Heart left ventricle (tissue), 16 donors: ENCODE measurements at regions not wholly inside any gene's neighbourhood (a gene's known extent, or its start where the extent isn't known, plus 50 kb on each side); places are given as distances from the start of the nearest gene placed in this dataset.
A peak's percentile ranks its signal among the peaks of the same experiment; 100 is the strongest.

ENCODE experiments used
- ATAC-seq, 4 donors: fragments of 200-7000 bp; cut with Tn5 transposase; one replicate each; pipeline ENCODE4 v1.9.1; 2020 to 2022; ENCODE audit warnings: moderate library complexity in 4 of 4, mild to moderate bottlenecking in 3 of 4, moderate number of reproducible peaks in 1 of 4
- DNase-seq, 5 donors: peaks; one replicate each; pipeline ENCODE4 v3.0.0-alpha.2; 2020
- H3K27ac ChIP-seq, 12 donors: fragments of 200-600 bp; sonication (generic) in 4 of 12; one replicate each; pipeline versions ENCODE4 v1.5.0 to v1.8.0; 2016 to 2022; ENCODE audit warnings: mild to moderate bottlenecking in 2 of 12
- H3K27me3 ChIP-seq, 9 donors: fragments of 200-600 bp; sonication (generic) in 2 of 9; one replicate each; pipeline versions ENCODE4 v1.5.1 to v1.8.0; 2016 to 2022; ENCODE audit warnings: mild to moderate bottlenecking in 3 of 9
- H3K36me3 ChIP-seq, 9 donors: fragments of 200-600 bp; sonication (generic) in 2 of 9; one replicate each; pipeline versions ENCODE4 v1.5.0 to v1.8.0; 2018 to 2022; ENCODE audit warnings: mild to moderate bottlenecking in 2 of 9
- H3K4me1 ChIP-seq, 12 donors: fragments of 200-600 bp; sonication (generic) in 4 of 12; one replicate each; pipeline versions ENCODE4 v1.5.0 to v1.8.0; 2016 to 2022; ENCODE audit warnings: mild to moderate bottlenecking in 3 of 12
- H3K4me3 ChIP-seq, 12 donors: fragments of 200-600 bp; sonication (generic) in 4 of 12; one replicate each; pipeline versions ENCODE4 v1.5.0 to v1.8.0; 2017 to 2022; ENCODE audit warnings: mild to moderate bottlenecking in 9 of 12, moderate library complexity in 4 of 12
- H3K9me3 ChIP-seq, 12 donors: fragments of 200-600 bp; sonication (generic) in 4 of 12; one replicate each; pipeline versions ENCODE4 v1.5.0 to v1.8.0; 2016 to 2022; ENCODE audit warnings: mild to moderate bottlenecking in 1 of 12
- CTCF ChIP-seq, 12 donors: fragments of 200-600 bp; sonication (generic) in 4 of 12; IDR thresholded peaks; one replicate each; pipeline versions ENCODE4 v1.5.0 to v1.8.0; 2018 to 2022; ENCODE audit warnings: antibody characterized with exemption in 12 of 12, mild to moderate bottlenecking in 5 of 12
- POLR2A ChIP-seq, 2 donors: fragments of 450-650 bp; IDR thresholded peaks; one replicate each; pipeline ENCODE4 v1.6.1; 2017; ENCODE audit warnings: antibody characterized with exemption in 2 of 2, mild to moderate bottlenecking in 2 of 2, moderate library complexity in 2 of 2
- WGBS, 4 donors: extraction: QIAGEN DNeasy Blood & Tissue Kit in 2 of 4; methylation state at CpG; one replicate each; pipeline versions ENCODE4 v1.1.5 to v1.1.7; 2013 to 2018; 5-methylcytosine and 5-hydroxymethylcytosine counted together
- intact Hi-C, 10 donors: fragments of 100-400 bp; cut with DNase I; formaldehyde crosslinking; loops; one replicate each; pipeline versions ENCODE4 v1.11.1 to v1.14.2; 2022
- donor health status: ischemic (EF 13 %, LVEDD 7.1; RV severe dilation, severe dysfunction).
- donor health status: healthy with polysubstance abuse.
- donor health status: DM: no; HTN: yes; CAD: no.
- donor health status: DM: no; HTN: no; CAD: no.
- donor health status: ischemic (EF 25% LVEDD 6.9; RV normal size, moderate dysfunction).
- donor health status: ischemic (EF 25% LVEDD 5.7; RV mildly dilated, moderate dysfunction).
- donor health status: healthy.
- donor health status: DM: yes; HTN: yes; CAD: no.
- donor health status: ischemic (EF 35%, LVEDD 5.7; RV mildly dilated, moderate dysfunction).
- donor health status: nonischemic (EF 11% LVEDD 7.7; RV severe dilation, severe dysfunction).
- donor health status: DM: yes; HTN: yes; CAD: no.
- donor health status: PGD.
- donor health status: ischemic (EF 29% LVEDD 5.4; RV normal size, mild dysfunction).
- donor health status: nonischemic (EF 23%, LVEDD 6.1; RV moderate dilation, normal function).

- Histone ChIP-seq H3K4me3 (no peak overlapping the region), H3K27ac (peak overlapping the region in 7 of 12 donors; percentile 5 to 66 (median 23))
Observed at GRCh38 chr15:39171944-39172368, 408.9 kb upstream of the THBS1 start.

GRCh38 chr15:39172380-39173281 lies 408.2 kb upstream of the THBS1 start:
- H3K36me3 ChIP-seq, result no peaks in the 10 kb centered on the region
- peak overlapping the region in 8 of 12 donors; percentile 20 to 46 (median 30) for H3K4me3 ChIP-seq
- TF ChIP-seq POLR2A (IDR thresholded peaks at IDR 0.05) (no peak), CTCF (IDR thresholded peaks at IDR 0.05) (peak in 1 of 12 donors; percentile 1)
- H3K9me3 ChIP-seq, result no peaks in the 10 kb centered on the region
- intact Hi-C loops, result loop anchor here (1.0 to 10.0 kb wide), 9 partner anchors 182 to 585 kb away; partner anchors contain the start of gene THBS1 (in 8 of the 10)
- peaks cover 0 to 19% (median 8%) of the 10 kb centered on the region in 12 donors for H3K4me1 ChIP-seq
- peak; percentile 51 to 73 (median 59) for ATAC-seq
- peak overlapping the region in 10 of 12 donors; percentile 5 to 66 (median 42) for H3K27ac ChIP-seq
- no peaks in the 10 kb centered on the region for H3K27me3 ChIP-seq
- DNase-seq, result peak in 4 of 5 donors; percentile 19 to 27 (median 22)
- 64 to 73% (median 71%) methylated on average over 16 to 17 of the region's 17 CpGs for WGBS, 4 donors

More at GRCh38 chr15:39171944-39172368, 408.9 kb upstream of the THBS1 start:
- TF ChIP-seq CTCF (IDR thresholded peaks at IDR 0.05) (peak; percentile 16 to 61 (median 42)), POLR2A (IDR thresholded peaks at IDR 0.05) (no peak)
- ATAC-seq, result peak; percentile 59 to 96 (median 94)
- Histone ChIP-seq H3K4me1 (peaks cover 0 to 23% (median 8%) of the 10 kb centered on the region in 12 donors), H3K36me3 (no peaks in the 10 kb centered on the region), H3K27me3 (no peaks in the 10 kb centered on the region), H3K9me3 (no peaks in the 10 kb centered on the region)
- 73 to 95% (median 85%) methylated on average over 3 of the region's 3 CpGs for WGBS, 4 donors
- intact Hi-C loops, result loop anchor here (1.0 to 10.0 kb wide), 10 partner anchors 21 to 585 kb away; partner anchors contain the start of gene THBS1 (in 8 of the 10)
- peak in 4 of 5 donors; percentile 38 to 64 (median 48) for DNase-seq

GRCh38 chr15:39173426-39173825 lies 407.5 kb upstream of the THBS1 start:
- WGBS, 4 donors, result 94 to 96% (median 94%) methylated on average over 4 of the region's 4 CpGs
- intact Hi-C loops, result loop anchor here in 9 of 10 donors (2.0 to 10.0 kb wide), 7 partner anchors 181 to 584 kb away; partner anchors contain the start of gene THBS1 (in 6 of the 9)

More at GRCh38 chr15:39173426-39173825, 407.5 kb upstream of the THBS1 start:
- ATAC-seq (no peak), DNase-seq (no peak)
- Histone ChIP-seq H3K36me3 (no peaks in the 10 kb centered on the region), H3K4me1 (peaks cover 0 to 15% (median 7%) of the 10 kb centered on the region in 12 donors), H3K27ac (peak overlapping the region in 4 of 12 donors; percentile 10 to 66 (median 62)), H3K4me3 (peak overlapping the region in 2 of 12 donors; percentile 45 to 46), H3K27me3 (no peaks in the 10 kb centered on the region), H3K9me3 (no peaks in the 10 kb centered on the region)
- TF ChIP-seq POLR2A (IDR thresholded peaks at IDR 0.05) (no peak), CTCF (IDR thresholded peaks at IDR 0.05) (no peak)
